Hepatocyte (in vitro differentiated cells): ENCODE measurements at regions not wholly inside any gene's neighbourhood (a gene's known extent, or its start where the extent isn't known, plus 50 kb on each side); places are given as distances from the start of the nearest gene placed in this dataset.

Source experiments
- DNase-seq: peaks from one replicate; pipeline ENCODE4 v3.0.0-alpha.2; 2016; ENCODE audit warnings: low spot score
- H2AFZ ChIP-seq: fragments of 200-600 bp; sonication (generic); 2 replicates; pipeline ENCODE4 v1.6.0; 2016; ENCODE audit warnings: antibody characterized with exemption, mild to moderate bottlenecking
- H3K27ac ChIP-seq: fragments of 200-600 bp; sonication (generic); 2 replicates; pipeline ENCODE4 v1.5.1; 2016; ENCODE audit warnings: mild to moderate bottlenecking
- H3K27me3 ChIP-seq: fragments of 200-600 bp; sonication (generic); 2 replicates; pipeline ENCODE4 v1.6.1; 2016
- H3K36me3 ChIP-seq: fragments of 200-600 bp; sonication (generic); replicated peaks from 2 replicates; pipeline ENCODE4 v1.5.1; 2016; ENCODE audit warnings: low read depth; ENCODE audit not compliant: insufficient read depth
- H3K4me1 ChIP-seq: fragments of 200-600 bp; sonication (generic); 2 replicates; pipeline ENCODE4 v1.5.1; 2016; ENCODE audit warnings: mild to moderate bottlenecking, moderate library complexity; ENCODE audit not compliant: insufficient read depth
- H3K4me2 ChIP-seq: fragments of 200-600 bp; sonication (generic); 2 replicates; pipeline ENCODE4 v1.6.0; 2016
- H3K4me3 ChIP-seq: fragments of 200-600 bp; sonication (generic); 2 replicates; pipeline ENCODE4 v1.5.1; 2016; ENCODE audit warnings: mild to moderate bottlenecking
- H3K79me2 ChIP-seq: fragments of 200-600 bp; sonication (generic); 2 replicates; pipeline ENCODE4 v1.6.0; 2017; ENCODE audit warnings: mild to moderate bottlenecking
- H3K9me2 ChIP-seq: fragments of 200-600 bp; sonication (generic); replicated peaks from 2 replicates; pipeline ENCODE4 v1.6.0; 2017; ENCODE audit warnings: mild to moderate bottlenecking; ENCODE audit not compliant: insufficient read depth
- H3K9me3 ChIP-seq: fragments of 200-600 bp; sonication (generic); 2 replicates; pipeline ENCODE4 v1.5.1; 2016; ENCODE audit warnings: low read depth, mild to moderate bottlenecking
- H4K20me1 ChIP-seq: fragments of 200-600 bp; sonication (generic); 2 replicates; pipeline ENCODE4 v1.6.0; 2016; ENCODE audit warnings: mild to moderate bottlenecking; ENCODE audit not compliant: insufficient read depth, poor library complexity, severe bottlenecking
- EZH2 ChIP-seq: fragments of 200-600 bp; sonication (generic); IDR thresholded peaks from 2 replicates; pipeline ENCODE4 v1.6.1; 2016; ENCODE audit warnings: antibody characterized with exemption, mild to moderate bottlenecking, borderline replicate concordance
- EZH2phosphoT487 ChIP-seq: fragments of 200-600 bp; sonication (generic); IDR thresholded peaks from one replicate; pipeline ENCODE4 v1.6.1; 2018; ENCODE audit warnings: antibody characterized with exemption, mild to moderate bottlenecking, low read depth, moderate library complexity; ENCODE audit not compliant: unreplicated experiment, severe bottlenecking
- WGBS: methylation state at CpG from one replicate; pipeline ENCODE4 v1.1.6; 2016; ENCODE audit warnings: low lambda C conversion rate; ENCODE audit errors: missing lambda C conversion rate; 5-methylcytosine and 5-hydroxymethylcytosine counted together
- TF ChIP-seq, protein P1 (sequence below): fragments of 200-600 bp; sonication (generic); IDR thresholded peaks from 2 replicates; pipeline ENCODE4 v1.5.1; 2016; ENCODE audit warnings: antibody characterized with exemption, mild to moderate bottlenecking; ENCODE audit not compliant: poor library complexity

DNA sequence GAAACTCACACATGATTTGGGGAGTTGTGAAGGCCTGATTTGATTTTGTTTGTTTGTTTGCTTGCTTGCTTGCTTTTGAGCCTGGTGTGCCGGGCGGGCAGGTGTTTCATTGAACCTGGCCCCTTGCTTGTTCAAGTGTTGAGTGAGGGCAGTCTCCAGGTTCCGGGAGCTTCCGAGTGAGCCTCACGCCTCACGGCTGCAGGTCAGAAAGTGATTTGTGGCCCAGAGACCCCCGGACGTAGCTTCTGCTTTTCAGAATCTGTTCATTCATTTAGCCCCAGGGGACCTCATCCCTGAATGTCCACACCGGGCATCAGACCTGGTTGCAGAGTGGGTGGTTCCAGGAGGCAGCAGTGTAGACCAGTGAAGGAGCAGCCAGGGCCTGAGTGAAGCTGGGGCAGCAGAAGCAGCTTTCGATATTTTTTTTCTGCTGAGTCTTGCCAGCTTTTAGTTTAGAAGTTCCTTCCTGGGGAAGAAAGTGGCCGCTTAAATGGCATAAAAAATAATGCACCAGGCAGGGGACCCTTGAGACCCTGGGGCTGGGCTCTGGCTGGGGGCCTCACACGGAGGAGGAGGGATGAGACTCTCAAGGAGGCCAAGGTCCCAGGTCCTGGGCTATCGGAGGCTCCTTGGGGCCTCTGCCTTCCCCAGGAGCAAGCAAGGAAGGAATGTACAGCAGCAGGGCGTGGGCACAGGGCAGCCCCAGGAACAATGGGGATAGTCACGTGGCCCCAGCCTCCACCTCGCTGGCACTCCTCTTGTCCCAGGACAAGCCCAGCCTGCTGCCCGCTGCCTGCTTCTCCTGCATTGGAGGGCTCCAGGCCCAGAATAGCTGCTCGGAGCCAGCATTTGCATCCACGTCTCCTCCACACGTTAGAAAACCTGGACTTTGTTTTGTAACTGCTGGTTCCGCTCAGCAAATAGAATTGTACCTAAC is 89.2 kb upstream of the BHLHE23 start:
- WGBS = 81% methylated on average over 21 of the region's 21 CpGs
- peaks cover 27% of the 10 kb centered on the region for H3K27me3 ChIP-seq

DNA sequence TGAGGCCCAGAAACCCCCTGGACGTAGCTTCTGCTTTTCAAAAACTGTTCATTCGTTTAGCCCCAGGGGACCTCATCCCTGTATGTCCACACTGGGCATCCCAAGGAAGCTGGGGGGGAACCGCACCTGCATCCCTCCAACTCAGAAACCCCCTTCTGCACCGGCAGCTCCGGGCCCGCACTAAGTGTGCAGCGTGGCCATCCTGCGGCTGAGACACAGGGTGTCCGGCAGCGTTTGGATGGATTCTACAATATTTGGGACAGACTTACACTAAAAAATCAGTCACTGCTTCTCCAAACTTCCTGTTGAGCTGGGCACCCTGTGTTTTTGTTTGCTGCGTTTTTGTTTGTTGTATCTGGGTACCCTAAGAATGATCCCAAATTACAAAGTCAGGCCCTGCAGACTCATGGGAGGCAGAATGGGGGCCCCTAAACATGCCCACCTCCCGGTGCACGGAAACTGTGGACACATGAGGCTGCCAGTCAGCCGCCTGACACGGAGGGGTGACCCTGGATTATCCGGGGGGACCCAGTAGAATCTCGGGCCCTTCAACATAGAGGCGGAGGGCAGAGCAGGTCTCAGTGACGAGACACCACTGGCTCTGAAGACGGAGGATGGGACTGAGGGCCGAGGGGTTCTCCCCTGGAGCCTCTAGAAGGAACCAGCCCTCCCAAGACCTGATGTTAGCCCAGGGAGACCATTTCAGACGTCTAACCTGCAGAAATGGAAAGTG is 88.2 kb upstream of the BHLHE23 start:
- peaks cover 20% of the 10 kb centered on the region for H3K27me3 ChIP-seq
- H3K36me3 ChIP-seq = no peaks in the 10 kb centered on the region
- no peaks in the 10 kb centered on the region for H3K79me2 ChIP-seq
- no peaks in the 10 kb centered on the region for H3K9me2 ChIP-seq
- H4K20me1 ChIP-seq = no peaks in the 10 kb centered on the region
- H3K9me3 ChIP-seq = no peaks in the 10 kb centered on the region
- H3K27ac ChIP-seq = no peak overlapping the region
- no peaks in the 10 kb centered on the region for H3K4me1 ChIP-seq
- TF ChIP-seq, protein P1, sequence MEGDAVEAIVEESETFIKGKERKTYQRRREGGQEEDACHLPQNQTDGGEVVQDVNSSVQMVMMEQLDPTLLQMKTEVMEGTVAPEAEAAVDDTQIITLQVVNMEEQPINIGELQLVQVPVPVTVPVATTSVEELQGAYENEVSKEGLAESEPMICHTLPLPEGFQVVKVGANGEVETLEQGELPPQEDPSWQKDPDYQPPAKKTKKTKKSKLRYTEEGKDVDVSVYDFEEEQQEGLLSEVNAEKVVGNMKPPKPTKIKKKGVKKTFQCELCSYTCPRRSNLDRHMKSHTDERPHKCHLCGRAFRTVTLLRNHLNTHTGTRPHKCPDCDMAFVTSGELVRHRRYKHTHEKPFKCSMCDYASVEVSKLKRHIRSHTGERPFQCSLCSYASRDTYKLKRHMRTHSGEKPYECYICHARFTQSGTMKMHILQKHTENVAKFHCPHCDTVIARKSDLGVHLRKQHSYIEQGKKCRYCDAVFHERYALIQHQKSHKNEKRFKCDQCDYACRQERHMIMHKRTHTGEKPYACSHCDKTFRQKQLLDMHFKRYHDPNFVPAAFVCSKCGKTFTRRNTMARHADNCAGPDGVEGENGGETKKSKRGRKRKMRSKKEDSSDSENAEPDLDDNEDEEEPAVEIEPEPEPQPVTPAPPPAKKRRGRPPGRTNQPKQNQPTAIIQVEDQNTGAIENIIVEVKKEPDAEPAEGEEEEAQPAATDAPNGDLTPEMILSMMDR = no peak
- no peak for TF ChIP-seq EZH2phosphoT487
- TF ChIP-seq EZH2 = no peak
- H2AFZ ChIP-seq = no peak overlapping the region
- DNase-seq = no peak
- H3K4me3 ChIP-seq = no peak overlapping the region
- no peak overlapping the region for H3K4me2 ChIP-seq
- WGBS = 86% methylated on average over 22 of the region's 22 CpGs

More for the DNA sequence above, 89.2 kb upstream of the BHLHE23 start:
- TF ChIP-seq, protein P1 = no peak
- TF ChIP-seq EZH2phosphoT487 = no peak
- no peak for TF ChIP-seq EZH2
- no peak for DNase-seq
- H3K36me3 ChIP-seq = no peaks in the 10 kb centered on the region
- H3K4me2 ChIP-seq = no peak overlapping the region
- H2AFZ ChIP-seq = no peak overlapping the region
- no peak overlapping the region for H3K27ac ChIP-seq
- H3K4me3 ChIP-seq = no peak overlapping the region
- no peaks in the 10 kb centered on the region for H3K9me2 ChIP-seq
- H3K4me1 ChIP-seq = no peaks in the 10 kb centered on the region
- H3K79me2 ChIP-seq = no peaks in the 10 kb centered on the region
- no peaks in the 10 kb centered on the region for H3K9me3 ChIP-seq
- H4K20me1 ChIP-seq = no peaks in the 10 kb centered on the region

DNA sequence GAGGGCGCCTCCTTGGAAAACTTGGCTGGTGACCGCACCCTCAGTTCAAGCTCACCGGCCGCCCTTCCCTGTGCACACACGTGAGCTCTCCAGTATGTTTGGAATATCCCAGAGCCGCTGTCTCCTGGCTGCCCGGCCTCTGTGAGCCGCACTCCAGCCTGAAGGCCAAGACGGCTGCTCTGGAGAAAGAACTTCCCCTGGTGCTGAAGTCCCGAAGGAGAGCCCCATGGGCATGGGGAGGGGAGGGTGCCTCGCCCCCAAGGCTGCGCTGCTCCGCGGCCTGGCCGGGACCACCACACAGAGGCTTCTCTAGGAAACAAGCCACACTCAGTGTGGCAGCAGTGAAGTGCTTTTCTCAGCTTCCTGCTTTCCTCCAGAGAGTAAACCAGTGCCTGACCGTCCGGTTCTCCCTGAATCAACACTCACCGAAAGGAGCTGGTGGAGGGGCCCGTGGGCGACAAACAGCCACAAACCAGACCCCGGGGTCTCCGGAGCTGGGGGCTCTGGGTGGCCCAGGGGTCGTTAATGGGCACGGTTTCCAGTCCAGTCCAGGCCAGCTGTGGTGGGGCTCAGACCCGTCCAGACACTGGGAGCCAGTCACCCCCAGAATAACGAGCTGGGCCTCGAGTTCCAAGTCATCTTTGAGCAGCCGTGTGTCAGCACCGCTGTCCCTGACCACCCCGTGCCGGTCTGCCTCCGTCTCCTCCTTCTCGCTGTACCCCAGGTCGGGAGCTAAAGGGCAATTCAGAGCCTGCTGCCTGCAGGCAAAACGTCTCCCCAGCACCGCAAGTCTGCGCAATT is 87.4 kb upstream of the BHLHE23 start:
- TF ChIP-seq EZH2 = no peak
- TF ChIP-seq, protein P1 = no peak
- no peak for TF ChIP-seq EZH2phosphoT487
- Histone ChIP-seq H3K79me2 (no peaks in the 10 kb centered on the region), H3K9me2 (no peaks in the 10 kb centered on the region), H3K9me3 (no peaks in the 10 kb centered on the region), H3K4me1 (no peaks in the 10 kb centered on the region), H3K4me3 (no peak overlapping the region), H3K36me3 (no peaks in the 10 kb centered on the region), H3K4me2 (no peak overlapping the region), H3K27me3 (peaks cover 12% of the 10 kb centered on the region), H4K20me1 (no peaks in the 10 kb centered on the region), H3K27ac (no peak overlapping the region), H2AFZ (no peak overlapping the region)
- DNase-seq = no peak
- WGBS = 82% methylated on average over 37 of the region's 37 CpGs
